Fibroblast of the aortic adventitia (primary cell): ENCODE measurements at regions not wholly inside any gene's neighbourhood (a gene's known extent, or its start where the extent isn't known, plus 50 kb on each side); places are given as distances from the start of the nearest gene placed in this dataset.

Experiments
- DNase-seq: peaks from one replicate; pipeline ENCODE4 v3.0.0-alpha.2; 2010; ENCODE audit warnings: low read depth
- H3K4me3 ChIP-seq: 2 replicates; pipeline ENCODE4 v1.5.1; 2011; ENCODE audit warnings: low read depth, mild to moderate bottlenecking, control low read depth, low read length, moderate library complexity
- TF ChIP-seq, protein P1 (sequence below): IDR thresholded peaks from 2 replicates; pipeline ENCODE4 v1.5.1; 2011; ENCODE audit warnings: mild to moderate bottlenecking, low read length, control low read depth, inconsistent platforms; ENCODE audit not compliant: insufficient read depth

DNA sequence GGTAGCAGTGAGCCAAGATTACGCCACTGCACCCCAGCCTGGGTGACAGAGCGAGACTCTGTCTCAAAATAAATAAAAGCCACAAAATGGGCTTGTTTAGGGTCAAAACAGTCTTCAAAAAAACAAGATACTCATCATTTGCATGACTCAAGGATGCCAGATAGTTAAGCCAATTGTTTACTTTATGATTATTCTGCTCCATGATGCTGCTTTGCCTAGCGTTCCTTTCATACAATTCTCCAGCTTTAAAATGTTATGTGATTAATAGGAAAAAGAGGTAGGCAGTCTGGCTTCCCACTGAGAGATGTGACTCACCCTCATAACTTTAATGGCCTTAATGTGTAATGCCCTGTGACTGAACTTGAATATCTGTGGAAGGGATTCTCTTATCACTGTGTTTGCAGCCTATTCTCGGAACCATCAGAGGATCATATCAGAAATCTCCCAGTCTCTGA lies 364.6 kb upstream of the TRPC7 start:
- DNase-seq, result peak; percentile 75
- TF ChIP-seq, protein P1, sequence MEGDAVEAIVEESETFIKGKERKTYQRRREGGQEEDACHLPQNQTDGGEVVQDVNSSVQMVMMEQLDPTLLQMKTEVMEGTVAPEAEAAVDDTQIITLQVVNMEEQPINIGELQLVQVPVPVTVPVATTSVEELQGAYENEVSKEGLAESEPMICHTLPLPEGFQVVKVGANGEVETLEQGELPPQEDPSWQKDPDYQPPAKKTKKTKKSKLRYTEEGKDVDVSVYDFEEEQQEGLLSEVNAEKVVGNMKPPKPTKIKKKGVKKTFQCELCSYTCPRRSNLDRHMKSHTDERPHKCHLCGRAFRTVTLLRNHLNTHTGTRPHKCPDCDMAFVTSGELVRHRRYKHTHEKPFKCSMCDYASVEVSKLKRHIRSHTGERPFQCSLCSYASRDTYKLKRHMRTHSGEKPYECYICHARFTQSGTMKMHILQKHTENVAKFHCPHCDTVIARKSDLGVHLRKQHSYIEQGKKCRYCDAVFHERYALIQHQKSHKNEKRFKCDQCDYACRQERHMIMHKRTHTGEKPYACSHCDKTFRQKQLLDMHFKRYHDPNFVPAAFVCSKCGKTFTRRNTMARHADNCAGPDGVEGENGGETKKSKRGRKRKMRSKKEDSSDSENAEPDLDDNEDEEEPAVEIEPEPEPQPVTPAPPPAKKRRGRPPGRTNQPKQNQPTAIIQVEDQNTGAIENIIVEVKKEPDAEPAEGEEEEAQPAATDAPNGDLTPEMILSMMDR, result no peak

DNA sequence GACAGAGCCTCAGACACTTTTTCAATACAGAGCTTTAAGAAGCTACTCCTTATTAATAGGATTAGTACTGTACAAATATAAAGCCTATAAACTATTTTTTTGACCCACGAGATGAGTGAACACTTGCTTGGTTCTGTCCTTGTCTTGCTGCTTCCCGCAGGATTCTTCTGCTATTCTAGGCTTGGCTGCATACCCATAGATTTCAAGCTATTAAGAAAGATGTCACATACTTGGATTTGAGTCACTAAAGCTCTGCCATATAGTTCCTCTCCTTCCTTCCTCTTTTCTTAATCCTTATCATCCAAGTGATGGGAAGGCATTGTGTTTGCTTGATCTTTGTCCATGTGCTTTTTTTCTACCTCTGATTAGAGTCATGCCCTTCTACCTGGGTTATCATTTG lies 361.2 kb upstream of the TRPC7 start:
- DNase-seq, result peak; percentile 29
- TF ChIP-seq, protein P1, result no peak
- no peak overlapping the region for H3K4me3 ChIP-seq

More for the DNA sequence above, 364.6 kb upstream of the TRPC7 start:
- no peak overlapping the region for H3K4me3 ChIP-seq

DNA sequence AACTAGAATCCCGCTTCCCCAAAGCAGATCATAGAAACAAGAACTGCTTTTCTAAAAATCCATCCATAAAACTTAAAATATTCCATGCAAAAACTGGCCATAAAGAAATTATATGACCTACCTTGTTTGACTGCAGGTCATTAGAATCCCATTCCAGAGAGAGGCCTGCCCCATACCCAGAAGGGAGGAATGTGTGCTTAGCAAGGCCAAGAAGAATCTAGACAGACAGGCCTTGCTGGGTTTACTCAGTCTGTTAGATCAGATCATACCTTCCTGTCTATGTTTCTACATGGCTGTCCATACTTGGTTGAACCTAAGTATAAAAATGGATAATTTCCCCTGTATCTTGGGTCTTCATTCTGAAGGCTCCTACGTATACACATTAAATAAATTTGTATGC lies 358.8 kb upstream of the TRPC7 start:
- DNase-seq, result no peak
- TF ChIP-seq, protein P1, result no peak
- no peak overlapping the region for H3K4me3 ChIP-seq

DNA sequence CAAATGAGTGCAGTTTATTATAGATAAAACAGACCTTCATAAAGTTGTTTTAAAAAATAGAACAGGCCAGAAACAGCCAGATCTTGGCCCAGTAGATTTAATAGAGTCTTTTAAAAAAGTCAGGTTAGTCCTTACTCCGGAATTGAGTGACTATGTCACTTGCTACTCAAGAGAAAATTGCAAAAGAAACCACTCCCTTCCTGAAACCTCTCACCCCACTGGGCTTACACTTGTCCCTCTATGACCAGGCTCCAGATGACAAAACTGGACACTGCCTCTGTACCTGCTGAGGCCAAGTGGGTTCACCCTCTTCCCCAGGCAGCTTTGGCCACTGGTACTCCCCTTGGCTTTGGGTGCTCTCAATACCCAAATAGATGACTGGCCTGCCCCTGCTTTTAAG lies 357.2 kb upstream of the TRPC7 start:
- DNase-seq, result no peak
- TF ChIP-seq, protein P1, result no peak
- no peak overlapping the region for H3K4me3 ChIP-seq

DNA sequence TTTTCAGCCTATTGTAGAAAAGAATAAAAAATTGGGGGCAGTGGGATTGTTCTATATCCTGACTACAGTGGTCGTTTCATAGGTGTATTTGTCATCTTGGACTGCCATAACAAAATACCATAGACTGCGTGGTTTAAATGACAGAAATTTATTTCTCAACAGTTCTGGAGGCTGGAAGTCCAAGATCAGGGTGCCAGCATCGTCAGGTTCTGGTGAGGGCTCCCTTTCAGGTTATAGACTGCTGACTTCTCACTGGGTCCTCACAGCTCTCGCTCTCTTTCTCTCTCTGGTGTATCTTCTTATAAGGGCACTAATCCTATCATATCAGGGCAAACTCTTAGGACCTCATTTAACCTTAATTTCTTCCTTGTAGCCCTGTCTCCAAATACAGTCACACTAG lies 356.7 kb upstream of the TRPC7 start:
- DNase-seq, result no peak
- TF ChIP-seq, protein P1, result no peak
- H3K4me3 ChIP-seq, result no peak overlapping the region

DNA sequence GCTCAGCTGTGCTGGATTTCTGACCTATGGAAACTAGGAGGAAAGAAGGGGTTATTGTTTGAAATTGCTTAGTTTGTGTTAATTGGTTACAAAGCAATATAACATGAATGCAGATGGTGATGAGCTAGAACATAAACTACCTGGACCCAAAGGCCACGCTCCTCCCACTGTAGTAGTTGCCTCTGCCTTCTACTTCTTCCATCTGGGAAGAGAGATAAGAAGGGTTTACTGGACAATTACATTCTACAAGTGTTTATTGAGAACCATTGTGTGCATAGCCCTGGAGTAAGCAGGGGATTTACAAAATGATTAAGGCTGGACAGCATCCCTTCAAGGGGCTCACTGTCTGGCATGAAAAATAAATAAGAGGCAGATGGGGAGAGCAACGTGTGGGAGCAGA lies 355.3 kb upstream of the TRPC7 start:
- TF ChIP-seq, protein P1, result no peak
- H3K4me3 ChIP-seq, result no peak overlapping the region
- no peak for DNase-seq

DNA sequence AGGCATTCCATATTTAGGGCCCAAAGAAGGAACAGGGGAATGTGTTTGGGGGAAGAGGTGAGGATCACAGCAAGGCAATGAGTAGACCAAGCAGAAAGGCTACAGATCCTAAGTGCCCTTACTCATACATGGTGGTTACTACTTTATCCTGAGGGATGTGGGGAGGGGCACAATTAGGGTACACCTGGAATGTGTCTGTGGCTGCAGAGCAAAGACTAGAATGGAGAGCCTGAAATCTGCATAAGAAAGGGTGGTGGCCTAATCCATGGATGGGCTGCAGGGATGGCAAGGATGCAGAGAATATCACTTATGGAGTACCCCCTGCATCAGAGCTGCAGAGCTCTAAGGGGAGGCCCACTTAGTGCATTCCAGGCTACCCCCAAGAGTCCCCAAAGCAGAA lies 352.6 kb upstream of the TRPC7 start:
- TF ChIP-seq, protein P1, result no peak
- DNase-seq, result no peak
- no peak overlapping the region for H3K4me3 ChIP-seq
